ENCODE measurements at regions not wholly inside any gene's neighbourhood (a gene's known extent, or its start where the extent isn't known, plus 50 kb on each side); places are given as distances from the start of the nearest gene placed in this dataset.
"Not testable (repeated sequence)": the region's sequence is repeated elsewhere in the genome, so short reads cannot be mapped to it uniquely, and the experiment has no call there.

- DNase-seq = no peak
Observed at GRCh38 chr3:166296179-166296783, 459.1 kb upstream of the BCHE start.

GRCh38 chr3:166291186-166291955 lies 454.1 kb upstream of the BCHE start:
- DNase-seq = no peak

GRCh38 chr3:166285001-166285400 lies 447.8 kb upstream of the BCHE start:
- no peak for DNase-seq

GRCh38 chr3:166283840-166284239 lies 446.6 kb upstream of the BCHE start:
- DNase-seq = no peak

- DNase-seq = no peak
Observed at GRCh38 chr3:166282931-166283330, 445.7 kb upstream of the BCHE start.

GRCh38 chr3:166279636-166280035 lies 442.4 kb upstream of the BCHE start:
- DNase-seq = no peak

GRCh38 chr3:166275024-166275390 lies 437.8 kb upstream of the BCHE start:
- DNase-seq = no peak

- no peak for DNase-seq
Observed at GRCh38 chr3:166274351-166275023, 437.3 kb upstream of the BCHE start.

- DNase-seq = no peak
Observed at GRCh38 chr3:166270429-166270828, 433.2 kb upstream of the BCHE start.

GRCh38 chr3:166265153-166265552 lies 427.9 kb upstream of the BCHE start:
- DNase-seq = no peak

GRCh38 chr3:166263460-166263859 lies 426.2 kb upstream of the BCHE start:
- DNase-seq = no peak

- DNase-seq = not testable (repeated sequence)
Observed at GRCh38 chr3:166258293-166258850, 421.1 kb upstream of the BCHE start.

- DNase-seq = no peak
Observed at GRCh38 chr3:166257715-166258114, 420.5 kb upstream of the BCHE start.

GRCh38 chr3:166248784-166249183 lies 411.6 kb upstream of the BCHE start:
- DNase-seq = no peak

GRCh38 chr3:166243511-166243910 lies 406.3 kb upstream of the BCHE start:
- DNase-seq = no peak

GRCh38 chr3:166223120-166223519 lies 385.9 kb upstream of the BCHE start:
- no peak for DNase-seq

- no peak for DNase-seq
Observed at GRCh38 chr3:166211451-166211850, 374.2 kb upstream of the BCHE start.

GRCh38 chr3:166209701-166210100 lies 372.5 kb upstream of the BCHE start:
- no peak for DNase-seq

GRCh38 chr3:166205158-166205557 lies 367.9 kb upstream of the BCHE start:
- no peak for DNase-seq

GRCh38 chr3:166201476-166201875 lies 364.3 kb upstream of the BCHE start:
- DNase-seq = no peak

GRCh38 chr3:166199491-166199890 lies 362.3 kb upstream of the BCHE start:
- no peak for DNase-seq

- no peak for DNase-seq
Observed at GRCh38 chr3:166195808-166196207, 358.6 kb upstream of the BCHE start.

GRCh38 chr3:166191411-166191810 lies 354.2 kb upstream of the BCHE start:
- DNase-seq = no peak

- no peak for DNase-seq
Observed at GRCh38 chr3:166190360-166190759, 353.1 kb upstream of the BCHE start.
